K562 (cell line): ENCODE measurements at regions not wholly inside any gene's neighbourhood (a gene's known extent, or its start where the extent isn't known, plus 50 kb on each side); places are given as distances from the start of the nearest gene placed in this dataset.

Source experiments
- ADNP ChIP-seq: fragments of 200-800 bp; sonication (Bioruptor generic); IDR thresholded peaks from 2 replicates; pipeline ENCODE4 v1.6.1; 2016; ENCODE audit warnings: missing genetic modification characterization, missing compliant biosample characterization
- HCFC1 ChIP-seq: IDR thresholded peaks from 2 replicates; pipeline ENCODE4 v1.6.1; 2012; ENCODE audit warnings: low read depth, low read length, improper control_type of control experiment
- NFE2L1 ChIP-seq: fragments of 450-650 bp; IDR thresholded peaks from 2 replicates; pipeline ENCODE4 v1.6.1; 2016; ENCODE audit warnings: missing genetic modification characterization, low read depth, mild to moderate bottlenecking, missing compliant biosample characterization, moderate library complexity, borderline replicate concordance
- POLR3G ChIP-seq: IDR thresholded peaks from 2 replicates; pipeline ENCODE4 v1.6.1; 2011; ENCODE audit not compliant: insufficient read length, insufficient replicate concordance; ENCODE audit errors: extremely low read depth
- SP2 ChIP-seq: IDR thresholded peaks from 2 replicates; pipeline ENCODE4 v1.6.1; 2011; ENCODE audit warnings: mild to moderate bottlenecking, low read depth, low read length, moderate library complexity; ENCODE audit not compliant: poor library complexity, severe bottlenecking; ENCODE audit errors: extremely low read depth
- ZNF398 ChIP-seq: fragments of 250-450 bp; sonication (Bioruptor Pico); IDR thresholded peaks from 2 replicates; pipeline ENCODE4 v1.8.0; 2021; ENCODE audit warnings: moderate library complexity, mild to moderate bottlenecking, inconsistent platforms

- TF ChIP-seq NFE2L1 (tag) (no peak), SP2 (no peak), ADNP (tag) (no peak), HCFC1 (no peak), ZNF398 (CRISPR knock-in tag) (no peak), POLR3G (no peak)
These were observed 2023.0 kb upstream of the AGA start for GRCh38 chr4:179465131-179465797.
